Non-pigmented ciliary epithelial cell (primary cell): ENCODE measurements at regions not wholly inside any gene's neighbourhood (a gene's known extent, or its start where the extent isn't known, plus 50 kb on each side); places are given as distances from the start of the nearest gene placed in this dataset.

Experiments
- DNase-seq: peaks from one replicate; pipeline ENCODE4 v3.0.0-alpha.2; 2010; ENCODE audit warnings: low read depth

GRCh38 chr12:29879606-29880308, 96.0 kb upstream of the TMTC1 start:
- DNase-seq, result no peak

GRCh38 chr12:29869946-29870345, 86.2 kb upstream of the TMTC1 start:
- DNase-seq, result no peak

DNA sequence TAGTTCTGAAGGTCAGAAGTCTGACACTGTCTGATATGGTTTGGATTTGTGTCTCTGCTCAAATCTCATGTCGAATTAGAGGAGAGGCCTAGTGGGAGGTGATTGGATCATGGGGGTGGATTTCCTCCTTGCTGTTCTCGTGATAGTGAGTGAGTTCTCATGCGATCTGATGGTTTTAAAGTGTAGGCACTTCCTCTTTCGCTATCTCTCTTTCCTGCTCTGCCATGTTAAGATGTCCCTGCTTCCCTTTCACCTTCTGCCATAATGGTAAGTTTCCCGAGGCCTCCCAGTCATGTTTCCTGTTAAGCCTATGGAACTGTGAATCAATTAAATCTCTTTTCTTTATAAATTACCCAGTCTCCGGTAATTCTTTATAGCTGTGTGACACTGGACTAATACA, 84.1 kb upstream of the TMTC1 start:
- no peak for DNase-seq

DNA sequence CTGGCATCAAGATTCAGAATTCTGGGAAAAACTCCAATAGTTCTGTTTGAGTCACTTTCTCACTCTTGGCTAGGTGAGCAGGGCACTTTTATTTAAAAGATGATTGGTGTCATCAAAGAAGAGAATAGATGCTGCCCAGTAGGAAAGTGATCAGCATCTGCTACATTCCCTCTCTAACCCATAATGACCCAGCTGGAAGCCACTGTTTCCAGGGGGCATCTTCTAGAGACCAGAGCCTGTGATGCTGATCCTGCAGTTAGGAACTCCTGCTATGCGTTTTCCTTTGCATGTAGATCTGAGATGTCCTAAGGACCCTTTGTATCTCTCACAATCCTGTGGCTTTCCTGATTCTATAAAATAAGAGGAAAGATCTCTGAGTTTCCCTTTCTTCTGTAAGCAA, 79.9 kb upstream of the TMTC1 start:
- DNase-seq, result no peak

DNA sequence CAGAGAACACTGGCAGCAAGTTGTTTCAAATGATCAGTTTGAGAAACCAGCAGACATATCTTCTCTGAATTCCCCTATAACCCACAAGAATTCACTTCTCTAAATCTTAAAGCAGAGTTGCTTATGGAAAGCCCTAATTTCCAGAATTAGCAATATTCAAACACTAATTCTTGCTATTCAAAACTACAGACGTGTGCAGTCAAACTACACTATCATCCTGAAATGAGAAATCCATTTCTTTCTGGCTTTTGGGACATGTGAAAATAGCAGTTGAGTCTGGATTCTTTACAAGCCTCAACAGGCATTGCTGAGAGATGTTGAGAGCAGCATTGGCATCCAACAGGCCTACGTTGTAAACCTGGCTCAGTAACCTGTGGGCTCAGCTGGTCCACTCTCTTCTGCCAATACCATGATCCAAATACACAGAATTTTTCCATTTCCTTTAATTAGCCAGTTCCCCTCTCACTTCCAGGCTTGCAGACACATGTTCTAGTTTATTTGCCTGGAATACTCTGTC, 74.6 kb upstream of the TMTC1 start:
- no peak for DNase-seq

- no peak for DNase-seq
Observed at GRCh38 chr12:29847246-29847645, 63.5 kb upstream of the TMTC1 start.

DNA sequence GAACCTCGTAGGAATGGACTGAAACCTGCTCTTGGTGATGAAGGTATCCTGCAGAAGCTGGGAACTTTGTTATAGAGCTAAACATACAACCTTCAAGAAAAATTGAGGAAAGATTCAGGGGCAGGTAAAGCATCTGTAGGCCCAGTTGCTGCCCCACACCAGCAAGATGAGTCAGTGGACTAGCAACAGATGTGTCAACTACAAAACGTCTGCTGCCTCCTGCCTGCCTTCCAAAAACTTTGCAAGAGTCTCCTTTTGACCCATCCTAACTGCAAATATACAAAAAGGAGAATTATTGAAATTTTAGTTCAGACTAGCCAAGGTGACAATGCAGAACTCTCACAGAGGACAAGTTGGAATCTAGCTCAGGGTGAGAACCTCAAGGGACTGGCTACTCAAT, 60.9 kb upstream of the TMTC1 start:
- no peak for DNase-seq

- no peak for DNase-seq
Observed at GRCh38 chr12:29843036-29843435, 59.3 kb upstream of the TMTC1 start.

DNA sequence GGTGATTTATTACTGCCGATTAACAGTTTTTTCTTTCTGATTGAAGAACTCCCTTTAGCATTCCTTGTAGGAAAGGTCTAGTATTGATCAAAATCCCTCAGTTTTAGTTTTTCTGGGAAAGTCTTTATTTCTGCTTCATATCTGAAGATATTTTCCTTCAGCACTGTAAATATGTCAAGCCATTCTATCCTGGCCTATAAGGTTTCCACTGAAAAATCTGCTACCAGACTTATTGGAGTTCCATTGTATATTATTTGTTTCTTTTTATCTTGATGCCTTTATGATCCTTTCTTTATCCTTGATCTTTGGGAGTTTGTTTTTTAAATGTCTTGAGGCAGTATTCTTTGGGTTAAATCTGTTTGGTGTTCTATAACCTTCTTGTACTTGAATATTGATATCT, 55.0 kb upstream of the TMTC1 start:
- no peak for DNase-seq
